ENCODE measurements at regions not wholly inside any gene's neighbourhood (a gene's known extent, or its start where the extent isn't known, plus 50 kb on each side); places are given as distances from the start of the nearest gene placed in this dataset.

DNA sequence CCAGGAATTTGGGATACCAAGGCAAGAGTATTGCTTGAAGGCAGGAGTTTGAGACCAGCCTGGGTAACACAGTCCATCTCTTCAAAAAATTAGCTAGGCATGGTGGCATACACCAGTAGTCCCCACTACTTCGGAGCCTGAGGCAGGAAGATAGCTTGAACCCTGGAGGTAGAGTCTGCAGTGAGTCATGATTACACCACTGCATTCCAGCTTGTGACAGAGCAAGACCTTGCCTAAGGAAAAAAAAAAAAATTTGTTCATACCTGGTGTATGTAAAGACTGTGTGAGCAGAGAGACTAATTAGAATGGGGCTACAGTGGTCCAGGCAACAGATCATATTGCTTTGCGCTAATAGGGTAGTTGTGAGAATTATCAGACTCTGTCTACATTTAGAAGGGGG, 778.3 kb upstream of the PCDH20 start:
- Mint-ChIP-seq H3K4me3 (ENCODE audit: unreplicated experiment) (no peak overlapping the region), H3K27ac (ENCODE audit: unreplicated experiment) (no peak overlapping the region), H3K9me3 (ENCODE audit: unreplicated experiment) (no peaks in the 10 kb centered on the region), H3K27me3 (ENCODE audit: low read depth, unreplicated experiment) (no peaks in the 10 kb centered on the region), H3K4me1 (ENCODE audit: low read depth, unreplicated experiment) (peaks cover 10% of the 10 kb centered on the region), H3K36me3 (ENCODE audit: low read depth, unreplicated experiment) (no peaks in the 10 kb centered on the region)
- Histone ChIP-seq H3K4me2 (ENCODE audit: low read length) (no peak overlapping the region), H3K4me3 (ENCODE audit: insufficient read depth, low read depth, low read length) (no peak overlapping the region), H2AFZ (ENCODE audit: low read depth, low read length) (no peak overlapping the region), H3K9ac (ENCODE audit: low read length) (no peak overlapping the region), H3K27me3 (ENCODE audit: insufficient read depth, low read length) (no peaks in the 10 kb centered on the region), H3K36me3 (ENCODE audit: insufficient read depth, low read length) (no peaks in the 10 kb centered on the region), H3K79me2 (ENCODE audit: insufficient read depth, low read length) (no peaks in the 10 kb centered on the region), H3K4me1 (ENCODE audit: insufficient read depth, low read length) (no peaks in the 10 kb centered on the region), H3K27ac (ENCODE audit: low read depth, low read length) (no peak overlapping the region), H4K20me1 (ENCODE audit: insufficient read depth, low read length) (no peaks in the 10 kb centered on the region), H3K9me3 (ENCODE audit: insufficient read depth, low read depth, low read length) (no peaks in the 10 kb centered on the region)
- DNase-seq (ENCODE audit: low read depth) (no peak), FAIRE-seq (no peak)
- no peak for TF ChIP-seq EZH2 (IDR thresholded peaks at IDR 0.05; ENCODE audit: insufficient read depth, low read length)
- TF ChIP-seq, protein P1, sequence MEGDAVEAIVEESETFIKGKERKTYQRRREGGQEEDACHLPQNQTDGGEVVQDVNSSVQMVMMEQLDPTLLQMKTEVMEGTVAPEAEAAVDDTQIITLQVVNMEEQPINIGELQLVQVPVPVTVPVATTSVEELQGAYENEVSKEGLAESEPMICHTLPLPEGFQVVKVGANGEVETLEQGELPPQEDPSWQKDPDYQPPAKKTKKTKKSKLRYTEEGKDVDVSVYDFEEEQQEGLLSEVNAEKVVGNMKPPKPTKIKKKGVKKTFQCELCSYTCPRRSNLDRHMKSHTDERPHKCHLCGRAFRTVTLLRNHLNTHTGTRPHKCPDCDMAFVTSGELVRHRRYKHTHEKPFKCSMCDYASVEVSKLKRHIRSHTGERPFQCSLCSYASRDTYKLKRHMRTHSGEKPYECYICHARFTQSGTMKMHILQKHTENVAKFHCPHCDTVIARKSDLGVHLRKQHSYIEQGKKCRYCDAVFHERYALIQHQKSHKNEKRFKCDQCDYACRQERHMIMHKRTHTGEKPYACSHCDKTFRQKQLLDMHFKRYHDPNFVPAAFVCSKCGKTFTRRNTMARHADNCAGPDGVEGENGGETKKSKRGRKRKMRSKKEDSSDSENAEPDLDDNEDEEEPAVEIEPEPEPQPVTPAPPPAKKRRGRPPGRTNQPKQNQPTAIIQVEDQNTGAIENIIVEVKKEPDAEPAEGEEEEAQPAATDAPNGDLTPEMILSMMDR (IDR thresholded peaks at IDR 0.05; ENCODE audit: insufficient read depth, low read depth, low read length), result no peak

DNA sequence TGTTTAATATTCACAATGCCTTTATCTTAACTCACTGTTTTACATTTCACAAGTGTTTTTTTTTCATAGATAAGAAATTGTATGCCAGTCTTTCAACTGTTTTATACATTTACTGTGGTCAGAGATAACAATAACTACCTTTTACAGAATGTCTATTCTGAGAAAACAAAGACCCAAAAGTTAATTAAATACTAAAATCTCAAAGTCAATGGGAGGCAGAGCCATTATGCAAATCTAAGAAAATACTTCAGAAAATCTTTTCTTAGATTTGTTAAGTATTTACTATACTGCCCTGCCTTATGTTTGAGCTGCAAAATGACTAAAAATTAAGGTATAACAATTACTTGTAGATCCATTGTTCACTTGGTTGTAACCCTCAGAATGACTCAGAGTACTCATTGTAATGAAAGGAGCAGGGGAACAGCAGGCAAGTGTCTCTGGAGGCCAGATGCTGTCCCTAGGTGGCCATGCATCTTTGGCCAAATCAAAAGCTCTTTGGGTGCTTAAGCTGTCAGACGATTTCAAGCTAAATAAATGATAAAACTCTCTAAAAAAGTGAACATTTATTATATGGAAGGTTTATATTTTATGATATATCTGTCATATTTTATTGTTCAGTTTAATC, 770.1 kb upstream of the PCDH20 start:
- Histone ChIP-seq H2AFZ (ENCODE audit: low read depth, low read length) (no peak overlapping the region), H3K9ac (ENCODE audit: low read length) (no peak overlapping the region), H3K4me3 (ENCODE audit: insufficient read depth, low read depth, low read length) (no peak overlapping the region), H3K9me3 (ENCODE audit: insufficient read depth, low read depth, low read length) (no peaks in the 10 kb centered on the region), H3K27me3 (ENCODE audit: insufficient read depth, low read length) (no peaks in the 10 kb centered on the region), H3K27ac (ENCODE audit: low read depth, low read length) (no peak overlapping the region), H4K20me1 (ENCODE audit: insufficient read depth, low read length) (no peaks in the 10 kb centered on the region), H3K4me2 (ENCODE audit: low read length) (no peak overlapping the region), H3K79me2 (ENCODE audit: insufficient read depth, low read length) (no peaks in the 10 kb centered on the region), H3K4me1 (ENCODE audit: insufficient read depth, low read length) (no peaks in the 10 kb centered on the region), H3K36me3 (ENCODE audit: insufficient read depth, low read length) (no peaks in the 10 kb centered on the region)
- Mint-ChIP-seq H3K4me1 (ENCODE audit: low read depth, unreplicated experiment) (no peaks in the 10 kb centered on the region), H3K27me3 (ENCODE audit: low read depth, unreplicated experiment) (no peaks in the 10 kb centered on the region), H3K4me3 (ENCODE audit: unreplicated experiment) (no peak overlapping the region), H3K27ac (ENCODE audit: unreplicated experiment) (no peak overlapping the region), H3K36me3 (ENCODE audit: low read depth, unreplicated experiment) (no peaks in the 10 kb centered on the region), H3K9me3 (ENCODE audit: unreplicated experiment) (no peaks in the 10 kb centered on the region)
- DNase-seq (ENCODE audit: low read depth) (no peak), FAIRE-seq (no peak)
- TF ChIP-seq, protein P1 (IDR thresholded peaks at IDR 0.05; ENCODE audit: insufficient read depth, low read depth, low read length), result no peak
- no peak for TF ChIP-seq EZH2 (IDR thresholded peaks at IDR 0.05; ENCODE audit: insufficient read depth, low read length)

DNA sequence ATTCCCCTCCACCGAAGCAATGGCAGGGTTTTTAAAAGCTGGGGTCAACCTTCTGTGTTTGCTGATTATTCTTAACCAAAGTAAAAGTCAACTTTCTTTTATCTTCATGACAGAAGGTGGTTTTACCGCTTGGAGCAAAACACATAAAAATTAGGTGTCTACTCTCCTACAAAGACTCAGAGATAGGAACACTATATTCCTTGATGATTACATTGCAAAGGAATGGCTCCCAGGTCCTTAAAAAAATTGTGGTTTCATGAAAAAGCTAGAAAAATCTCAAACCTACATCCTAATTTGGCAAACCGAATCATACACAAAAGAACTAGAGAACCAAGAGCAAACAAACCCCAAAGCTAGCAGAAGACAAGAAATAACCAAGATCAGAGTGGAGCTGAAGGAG, 760.4 kb upstream of the PCDH20 start:
- no peaks in the 10 kb centered on the region for H3K27me3 Mint-ChIP-seq (ENCODE audit: low read depth, unreplicated experiment)
- FAIRE-seq, result no peak
- no peak overlapping the region for H3K4me3 Mint-ChIP-seq (ENCODE audit: unreplicated experiment)
- TF ChIP-seq, protein P1 (IDR thresholded peaks at IDR 0.05; ENCODE audit: insufficient read depth, low read depth, low read length), result no peak
- no peak for TF ChIP-seq EZH2 (IDR thresholded peaks at IDR 0.05; ENCODE audit: insufficient read depth, low read length)
- no peaks in the 10 kb centered on the region for H4K20me1 ChIP-seq (ENCODE audit: insufficient read depth, low read length)
- peak; percentile 22 for DNase-seq (ENCODE audit: low read depth)
- H3K36me3 Mint-ChIP-seq (ENCODE audit: low read depth, unreplicated experiment), result no peaks in the 10 kb centered on the region
- H3K4me1 ChIP-seq (ENCODE audit: insufficient read depth, low read length), result no peaks in the 10 kb centered on the region
- no peaks in the 10 kb centered on the region for H3K79me2 ChIP-seq (ENCODE audit: insufficient read depth, low read length)
- H3K4me1 Mint-ChIP-seq (ENCODE audit: low read depth, unreplicated experiment), result peaks cover 37% of the 10 kb centered on the region
- H3K9me3 ChIP-seq (ENCODE audit: insufficient read depth, low read depth, low read length), result peaks cover 3% of the 10 kb centered on the region
- H3K27me3 ChIP-seq (ENCODE audit: insufficient read depth, low read length), result no peaks in the 10 kb centered on the region
- peak overlapping the region; percentile 70 for H3K27ac Mint-ChIP-seq (ENCODE audit: unreplicated experiment)
- no peak overlapping the region for H2AFZ ChIP-seq (ENCODE audit: low read depth, low read length)
- peak overlapping the region; percentile 27 for H3K4me2 ChIP-seq (ENCODE audit: low read length)
- H3K4me3 ChIP-seq (ENCODE audit: insufficient read depth, low read depth, low read length), result no peak overlapping the region
- no peak overlapping the region for H3K27ac ChIP-seq (ENCODE audit: low read depth, low read length)
- H3K9ac ChIP-seq (ENCODE audit: low read length), result no peak overlapping the region
- peaks cover 6% of the 10 kb centered on the region for H3K9me3 Mint-ChIP-seq (ENCODE audit: unreplicated experiment)
- no peaks in the 10 kb centered on the region for H3K36me3 ChIP-seq (ENCODE audit: insufficient read depth, low read length)

Data from astrocyte (in vitro differentiated cells and primary cell).